ENCODE measurements at regions not wholly inside any gene's neighbourhood (a gene's known extent, or its start where the extent isn't known, plus 50 kb on each side); places are given as distances from the start of the nearest gene placed in this dataset.
"Not testable (repeated sequence)": the region's sequence is repeated elsewhere in the genome, so short reads cannot be mapped to it uniquely, and the experiment has no call there.

GRCh38 chr7:142440906-142441411 is 183.1 kb upstream of the PRSS58 start:
- no peak for DNase-seq (ENCODE audit: low read depth)

- no peak for DNase-seq (ENCODE audit: low read depth)
These were observed 182.5 kb upstream of the PRSS58 start for GRCh38 chr7:142440219-142440905.

GRCh38 chr7:142439739-142440138 is 181.9 kb upstream of the PRSS58 start:
- DNase-seq (ENCODE audit: low read depth) = no peak

- DNase-seq (ENCODE audit: low read depth) = no peak
These were observed 181.2 kb upstream of the PRSS58 start for GRCh38 chr7:142438923-142439515.

- DNase-seq (ENCODE audit: low read depth) = no peak
These were observed 180.5 kb upstream of the PRSS58 start for GRCh38 chr7:142438235-142438922.

- no peak for DNase-seq (ENCODE audit: low read depth)
These were observed 179.9 kb upstream of the PRSS58 start for GRCh38 chr7:142437741-142438140.

- DNase-seq (ENCODE audit: low read depth) = no peak
These were observed 178.7 kb upstream of the PRSS58 start for GRCh38 chr7:142436601-142437000.

GRCh38 chr7:142435606-142436005 is 177.7 kb upstream of the PRSS58 start:
- not testable (repeated sequence) for DNase-seq (ENCODE audit: low read depth)

GRCh38 chr7:142434666-142435167 is 176.9 kb upstream of the PRSS58 start:
- no peak for DNase-seq (ENCODE audit: low read depth)

GRCh38 chr7:142434133-142434532 is 176.3 kb upstream of the PRSS58 start:
- not testable (repeated sequence) for DNase-seq (ENCODE audit: low read depth)

GRCh38 chr7:142432377-142432776 is 174.5 kb upstream of the PRSS58 start:
- DNase-seq (ENCODE audit: low read depth) = no peak

GRCh38 chr7:142431491-142431890 is 173.6 kb upstream of the PRSS58 start:
- no peak for DNase-seq (ENCODE audit: low read depth)

GRCh38 chr7:142428094-142428493 is 170.2 kb upstream of the PRSS58 start:
- DNase-seq (ENCODE audit: low read depth) = no peak

- DNase-seq (ENCODE audit: low read depth) = no peak
These were observed 167.4 kb upstream of the PRSS58 start for GRCh38 chr7:142425281-142425680.

- no peak for DNase-seq (ENCODE audit: low read depth)
These were observed 164.8 kb upstream of the PRSS58 start for GRCh38 chr7:142422621-142423020.

GRCh38 chr7:142420554-142421362 is 162.9 kb upstream of the PRSS58 start:
- DNase-seq (ENCODE audit: low read depth) = no peak

GRCh38 chr7:142418326-142418725 is 160.5 kb upstream of the PRSS58 start:
- no peak for DNase-seq (ENCODE audit: low read depth)

GRCh38 chr7:142414915-142415314 is 157.1 kb upstream of the PRSS58 start:
- DNase-seq (ENCODE audit: low read depth) = no peak

- no peak for DNase-seq (ENCODE audit: low read depth)
These were observed 156.3 kb upstream of the PRSS58 start for GRCh38 chr7:142414135-142414534.

GRCh38 chr7:142413280-142414000 is 155.6 kb upstream of the PRSS58 start:
- no peak for DNase-seq (ENCODE audit: low read depth)

GRCh38 chr7:142412551-142413193 is 154.8 kb upstream of the PRSS58 start:
- no peak for DNase-seq (ENCODE audit: low read depth)
